ENCODE measurements at regions not wholly inside any gene's neighbourhood (a gene's known extent, or its start where the extent isn't known, plus 50 kb on each side); places are given as distances from the start of the nearest gene placed in this dataset.

DNA sequence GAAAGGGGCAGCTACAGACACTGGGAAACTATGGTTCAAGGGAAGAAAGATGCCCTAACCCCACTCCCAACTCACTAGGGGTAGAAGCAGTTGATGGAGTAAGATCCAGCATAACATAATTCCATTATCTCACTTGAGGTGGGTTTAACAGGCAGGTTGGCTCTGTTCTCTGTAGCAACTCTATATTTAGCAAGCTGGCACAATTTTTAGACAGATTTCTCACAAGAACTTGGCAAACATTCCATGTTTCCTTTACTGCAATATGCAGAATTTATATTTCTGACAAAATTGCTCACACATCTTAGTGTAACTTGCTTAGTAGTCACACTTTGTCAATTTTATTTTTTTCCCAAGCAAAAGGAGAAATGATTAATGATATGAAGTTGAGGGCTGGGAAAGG is 475.4 kb downstream of the RMST start:
- Histone ChIP-seq H3K27me3 (no peaks in the 10 kb centered on the region), H3K27ac (no peak overlapping the region), H3K4me3 (no peak overlapping the region), H3K9me3 (no peaks in the 10 kb centered on the region), H3K36me3 (no peaks in the 10 kb centered on the region), H3K4me1 (peaks cover 0 to 7% (median 3%) of the 10 kb centered on the region in 4 donors)
- intact Hi-C loops (cut with DNase I; ENCODE audit: low total_unique reads), result no loop called here
- no peak for DNase-seq
- TF ChIP-seq, protein P1, sequence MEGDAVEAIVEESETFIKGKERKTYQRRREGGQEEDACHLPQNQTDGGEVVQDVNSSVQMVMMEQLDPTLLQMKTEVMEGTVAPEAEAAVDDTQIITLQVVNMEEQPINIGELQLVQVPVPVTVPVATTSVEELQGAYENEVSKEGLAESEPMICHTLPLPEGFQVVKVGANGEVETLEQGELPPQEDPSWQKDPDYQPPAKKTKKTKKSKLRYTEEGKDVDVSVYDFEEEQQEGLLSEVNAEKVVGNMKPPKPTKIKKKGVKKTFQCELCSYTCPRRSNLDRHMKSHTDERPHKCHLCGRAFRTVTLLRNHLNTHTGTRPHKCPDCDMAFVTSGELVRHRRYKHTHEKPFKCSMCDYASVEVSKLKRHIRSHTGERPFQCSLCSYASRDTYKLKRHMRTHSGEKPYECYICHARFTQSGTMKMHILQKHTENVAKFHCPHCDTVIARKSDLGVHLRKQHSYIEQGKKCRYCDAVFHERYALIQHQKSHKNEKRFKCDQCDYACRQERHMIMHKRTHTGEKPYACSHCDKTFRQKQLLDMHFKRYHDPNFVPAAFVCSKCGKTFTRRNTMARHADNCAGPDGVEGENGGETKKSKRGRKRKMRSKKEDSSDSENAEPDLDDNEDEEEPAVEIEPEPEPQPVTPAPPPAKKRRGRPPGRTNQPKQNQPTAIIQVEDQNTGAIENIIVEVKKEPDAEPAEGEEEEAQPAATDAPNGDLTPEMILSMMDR (IDR thresholded peaks at IDR 0.05), result no peak

DNA sequence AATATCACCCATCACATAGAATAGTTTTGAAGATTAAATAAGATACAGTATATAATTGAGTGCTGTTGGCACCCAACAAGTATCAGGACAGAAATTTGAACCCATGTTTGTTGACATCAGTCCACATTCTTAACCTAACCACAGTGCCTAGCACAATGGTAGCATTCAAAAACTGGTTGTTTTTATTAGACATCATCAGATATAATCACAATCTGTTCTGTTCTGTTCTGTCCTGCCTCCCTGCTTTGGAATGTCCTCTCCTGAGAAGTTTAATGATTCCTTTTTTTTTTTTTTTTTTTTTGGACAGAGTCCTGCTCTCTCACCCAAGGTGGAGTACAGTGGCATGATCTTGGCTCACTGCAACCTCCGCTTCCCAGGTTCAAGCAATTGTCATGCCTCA is 476.6 kb downstream of the RMST start:
- Histone ChIP-seq H3K27me3 (no peaks in the 10 kb centered on the region), H3K9me3 (no peaks in the 10 kb centered on the region), H3K4me1 (peaks cover 0 to 7% (median 3%) of the 10 kb centered on the region in 4 donors), H3K27ac (no peak overlapping the region), H3K4me3 (no peak overlapping the region), H3K36me3 (no peaks in the 10 kb centered on the region)
- TF ChIP-seq, protein P1 (IDR thresholded peaks at IDR 0.05), result no peak
- no peak for DNase-seq
- intact Hi-C loops (cut with DNase I; ENCODE audit: low total_unique reads), result no loop called here

DNA sequence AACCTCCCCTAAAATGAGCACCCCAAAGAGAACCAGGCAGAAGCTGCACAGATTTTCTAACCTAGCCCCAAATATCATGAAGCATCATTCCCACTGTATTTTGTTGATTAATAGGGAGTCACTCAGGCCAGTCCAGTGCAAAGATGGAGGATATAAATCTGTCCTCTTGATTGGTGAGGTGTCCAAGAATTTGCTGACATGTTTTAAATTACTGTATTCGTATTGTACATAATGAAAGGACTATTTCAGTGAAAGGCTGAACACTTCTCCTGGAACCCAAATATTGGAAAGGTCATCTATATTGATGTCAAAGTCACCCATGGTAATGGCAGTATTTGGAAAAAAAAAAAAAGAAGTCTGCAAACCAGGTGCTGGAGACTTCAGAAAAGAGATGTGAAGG is 477.5 kb downstream of the RMST start:
- intact Hi-C loops (cut with DNase I; ENCODE audit: low total_unique reads), result no loop called here
- TF ChIP-seq, protein P1 (IDR thresholded peaks at IDR 0.05), result no peak
- peaks cover 0 to 7% (median 3%) of the 10 kb centered on the region in 4 donors for H3K4me1 ChIP-seq
- DNase-seq, result no peak
- no peaks in the 10 kb centered on the region for H3K9me3 ChIP-seq
- no peak overlapping the region for H3K4me3 ChIP-seq
- H3K36me3 ChIP-seq, result no peaks in the 10 kb centered on the region
- H3K27ac ChIP-seq, result no peak overlapping the region
- no peaks in the 10 kb centered on the region for H3K27me3 ChIP-seq

DNA sequence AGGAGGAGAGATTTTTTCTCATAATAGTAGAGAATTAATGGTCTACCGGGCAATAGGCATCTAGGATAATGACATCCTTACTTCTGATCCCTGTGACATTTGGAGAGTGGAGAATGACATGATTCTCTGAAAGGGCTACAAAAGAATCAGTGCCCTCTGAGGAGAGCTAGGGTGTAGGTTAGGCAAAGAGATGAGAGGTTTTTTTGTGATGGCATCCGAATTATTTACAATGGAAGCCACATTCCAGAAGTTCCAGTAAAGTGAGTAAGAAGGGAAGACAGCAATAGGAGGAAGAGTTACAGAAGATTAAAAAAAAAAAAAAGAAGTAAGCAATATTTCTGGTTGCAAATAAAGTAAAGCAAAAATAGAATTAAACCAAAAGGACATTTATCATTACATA is 478.0 kb downstream of the RMST start:
- Histone ChIP-seq H3K27ac (no peak overlapping the region), H3K9me3 (no peaks in the 10 kb centered on the region), H3K27me3 (no peaks in the 10 kb centered on the region), H3K4me3 (no peak overlapping the region), H3K4me1 (peaks cover 0 to 7% (median 3%) of the 10 kb centered on the region in 4 donors), H3K36me3 (no peaks in the 10 kb centered on the region)
- TF ChIP-seq, protein P1 (IDR thresholded peaks at IDR 0.05), result no peak
- intact Hi-C loops (cut with DNase I; ENCODE audit: low total_unique reads), result no loop called here
- no peak for DNase-seq

DNA sequence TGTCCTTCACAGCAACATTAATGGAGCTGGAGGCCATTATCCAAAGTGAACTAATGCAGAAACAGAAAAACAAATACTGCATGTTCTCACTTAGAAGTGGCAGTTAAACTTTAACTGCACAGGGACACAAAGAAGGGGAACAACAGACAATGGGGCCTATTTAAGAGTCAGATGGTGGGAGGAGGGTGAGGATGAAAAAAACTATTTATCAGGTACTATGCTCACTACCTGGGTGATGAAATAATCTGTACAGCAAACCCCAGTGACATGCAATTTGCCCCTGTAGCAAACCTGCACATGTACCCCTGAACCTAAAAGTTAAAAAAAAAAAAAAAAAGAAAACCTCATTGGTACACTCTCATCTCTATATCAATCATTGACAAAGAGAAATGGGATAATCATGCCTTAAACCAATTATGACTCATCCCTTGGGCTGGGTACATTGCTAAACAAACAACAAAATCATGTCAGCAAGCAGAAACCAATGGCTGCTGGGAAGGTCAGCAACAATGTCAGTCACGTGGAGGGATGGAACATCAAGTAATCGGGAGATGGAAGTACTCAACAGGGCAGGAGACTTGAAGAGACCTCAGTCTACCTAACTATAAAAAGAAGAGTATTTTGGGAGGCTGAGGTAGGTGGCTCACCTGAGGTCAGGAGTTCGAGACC is 479.2 kb downstream of the RMST start:
- intact Hi-C loops (cut with DNase I; ENCODE audit: low total_unique reads), result no loop called here

More for the DNA sequence above, 479.2 kb downstream of the RMST start:
- H3K9me3 ChIP-seq, result no peaks in the 10 kb centered on the region
- H3K27ac ChIP-seq, result no peak overlapping the region
- TF ChIP-seq, protein P1 (IDR thresholded peaks at IDR 0.05), result no peak
- no peak overlapping the region for H3K4me3 ChIP-seq
- H3K4me1 ChIP-seq, result peaks cover 0 to 7% (median 3%) of the 10 kb centered on the region in 4 donors
- no peaks in the 10 kb centered on the region for H3K36me3 ChIP-seq
- H3K27me3 ChIP-seq, result no peaks in the 10 kb centered on the region
- DNase-seq, result no peak

All from tibial artery (tissue), 4 donors.